Activated CD4-positive, alpha-beta T cell treated with anti-CD3 and anti-CD28 coated beads, Interleukin-2, amount 10 ng/mL, durations not matched to agents 7 days and 5 days (primary cell): ENCODE measurements at regions not wholly inside any gene's neighbourhood (a gene's known extent, or its start where the extent isn't known, plus 50 kb on each side); places are given as distances from the start of the nearest gene placed in this dataset.
"Not testable (repeated sequence)": the region's sequence is repeated elsewhere in the genome, so short reads cannot be mapped to it uniquely, and the experiment has no call there.

Source experiments
- CTCF ChIA-PET: fragments of 350-600 bp; sonication (Branson Sonifier 250); formaldehyde crosslinking; loops from one replicate; lab custom pipeline; 2021; ENCODE audit warnings: antibody characterized with exemption; lab: Charles Lee
- POLR2A ChIA-PET: fragments of 350-600 bp; sonication (Branson Sonifier 250); formaldehyde crosslinking; loops from one replicate; lab custom pipeline; 2021; ENCODE audit warnings: antibody characterized with exemption; lab: Charles Lee
- DNase-seq: peaks from one replicate; pipeline ENCODE4 v3.0.0-alpha.2; 2020
- H3K27ac Mint-ChIP-seq: one replicate; pipeline ENCODE4 v1.8.0; 2021; ENCODE audit warnings: mild to moderate bottlenecking, moderate library complexity, mixed read lengths
- H3K27me3 Mint-ChIP-seq: one replicate; pipeline ENCODE4 v1.8.0; 2021; ENCODE audit warnings: mixed read lengths
- H3K36me3 Mint-ChIP-seq: one replicate; pipeline ENCODE4 v1.8.0; 2021; ENCODE audit warnings: low read depth, mixed read lengths
- H3K4me1 Mint-ChIP-seq: one replicate; pipeline ENCODE4 v1.8.0; 2021; ENCODE audit warnings: mixed read lengths
- H3K4me3 Mint-ChIP-seq: one replicate; pipeline ENCODE4 v1.8.0; 2021; ENCODE audit warnings: mild to moderate bottlenecking, moderate library complexity, mixed read lengths
- H3K9me3 Mint-ChIP-seq: one replicate; pipeline ENCODE4 v1.8.0; 2021; ENCODE audit warnings: mixed read lengths

GRCh38 chr7:68725843-68726785, 872.2 kb upstream of the AUTS2 start:
- H3K27ac Mint-ChIP-seq: no peak overlapping the region
- H3K36me3 Mint-ChIP-seq: no peaks in the 10 kb centered on the region
- CTCF ChIA-PET: no interaction called here

GRCh38 chr7:68728720-68729119, 869.6 kb upstream of the AUTS2 start:
- H3K36me3 Mint-ChIP-seq, H3K27ac Mint-ChIP-seq, H3K27me3 Mint-ChIP-seq, CTCF ChIA-PET, POLR2A ChIA-PET, H3K4me3 Mint-ChIP-seq, DNase-seq, H3K4me1 Mint-ChIP-seq: not testable (repeated sequence)
- H3K9me3 Mint-ChIP-seq: peaks cover 22% of the 10 kb centered on the region

More at GRCh38 chr7:68725843-68726785, 872.2 kb upstream of the AUTS2 start:
- Mint-ChIP-seq H3K27me3 (no peaks in the 10 kb centered on the region), H3K4me3 (no peak overlapping the region), H3K9me3 (peaks cover 23% of the 10 kb centered on the region), H3K4me1 (no peaks in the 10 kb centered on the region)
- POLR2A ChIA-PET: no interaction called here
- no peak for DNase-seq

GRCh38 chr7:68729371-68729770, 868.9 kb upstream of the AUTS2 start:
- no peaks in the 10 kb centered on the region for H3K36me3 Mint-ChIP-seq
- H3K27ac Mint-ChIP-seq: no peak overlapping the region
- POLR2A ChIA-PET: no interaction called here
- H3K9me3 Mint-ChIP-seq: peaks cover 22% of the 10 kb centered on the region
- H3K4me1 Mint-ChIP-seq: no peaks in the 10 kb centered on the region
- H3K4me3 Mint-ChIP-seq: no peak overlapping the region
- CTCF ChIA-PET: no interaction called here
- DNase-seq: no peak
- no peaks in the 10 kb centered on the region for H3K27me3 Mint-ChIP-seq

GRCh38 chr7:68730194-68730593, 868.1 kb upstream of the AUTS2 start:
- Mint-ChIP-seq H3K4me3 (no peak overlapping the region), H3K4me1 (no peaks in the 10 kb centered on the region), H3K27ac (no peak overlapping the region), H3K9me3 (peaks cover 25% of the 10 kb centered on the region), H3K27me3 (no peaks in the 10 kb centered on the region), H3K36me3 (no peaks in the 10 kb centered on the region)
- no peak for DNase-seq
- POLR2A ChIA-PET: no interaction called here
- CTCF ChIA-PET: no interaction called here

- Mint-ChIP-seq H3K4me1 (no peaks in the 10 kb centered on the region), H3K27me3 (no peaks in the 10 kb centered on the region), H3K36me3 (no peaks in the 10 kb centered on the region), H3K9me3 (peaks cover 22% of the 10 kb centered on the region), H3K27ac (no peak overlapping the region), H3K4me3 (no peak overlapping the region)
- DNase-seq: no peak
- CTCF ChIA-PET: no interaction called here
- POLR2A ChIA-PET: no interaction called here
Observed at GRCh38 chr7:68730964-68731363, 867.3 kb upstream of the AUTS2 start.

GRCh38 chr7:68733219-68734153, 864.8 kb upstream of the AUTS2 start:
- Mint-ChIP-seq H3K9me3 (peaks cover 15% of the 10 kb centered on the region), H3K27me3 (no peaks in the 10 kb centered on the region), H3K27ac (no peak overlapping the region), H3K4me1 (no peaks in the 10 kb centered on the region), H3K4me3 (no peak overlapping the region), H3K36me3 (no peaks in the 10 kb centered on the region)
- CTCF ChIA-PET: interaction anchor here (0.6 kb wide), 1 partner anchor 22 kb away, joined by 3 read pairs; no protein-coding TSS in a partner anchor
- DNase-seq: no peak
- POLR2A ChIA-PET: no interaction called here

- no peaks in the 10 kb centered on the region for H3K36me3 Mint-ChIP-seq
- H3K9me3 Mint-ChIP-seq: peaks cover 20% of the 10 kb centered on the region
- no peak for DNase-seq
- no peaks in the 10 kb centered on the region for H3K27me3 Mint-ChIP-seq
- H3K4me3 Mint-ChIP-seq: no peak overlapping the region
- H3K4me1 Mint-ChIP-seq: no peaks in the 10 kb centered on the region
- H3K27ac Mint-ChIP-seq: no peak overlapping the region
- ChIA-PET POLR2A (no interaction called here), CTCF (no interaction called here)
Observed at GRCh38 chr7:68734431-68734830, 863.8 kb upstream of the AUTS2 start.

GRCh38 chr7:68739306-68739705, 859.0 kb upstream of the AUTS2 start:
- no peak overlapping the region for H3K4me3 Mint-ChIP-seq
- no peaks in the 10 kb centered on the region for H3K4me1 Mint-ChIP-seq
- CTCF ChIA-PET: no interaction called here
- no peaks in the 10 kb centered on the region for H3K36me3 Mint-ChIP-seq
- no peak overlapping the region for H3K27ac Mint-ChIP-seq
- no peak for DNase-seq
- POLR2A ChIA-PET: no interaction called here
- peaks cover 15% of the 10 kb centered on the region for H3K9me3 Mint-ChIP-seq
- H3K27me3 Mint-ChIP-seq: no peaks in the 10 kb centered on the region

- H3K27ac Mint-ChIP-seq: no peak overlapping the region
- no peak for DNase-seq
- no peaks in the 10 kb centered on the region for H3K36me3 Mint-ChIP-seq
- ChIA-PET CTCF (no interaction called here), POLR2A (no interaction called here)
- no peak overlapping the region for H3K4me3 Mint-ChIP-seq
- H3K27me3 Mint-ChIP-seq: no peaks in the 10 kb centered on the region
- H3K4me1 Mint-ChIP-seq: no peaks in the 10 kb centered on the region
- H3K9me3 Mint-ChIP-seq: peaks cover 3% of the 10 kb centered on the region
Observed at GRCh38 chr7:68744036-68744435, 854.2 kb upstream of the AUTS2 start.

GRCh38 chr7:68748934-68749900, 849.1 kb upstream of the AUTS2 start:
- Mint-ChIP-seq H3K4me1 (no peaks in the 10 kb centered on the region), H3K9me3 (peaks cover 8% of the 10 kb centered on the region), H3K27me3 (no peaks in the 10 kb centered on the region), H3K36me3 (no peaks in the 10 kb centered on the region), H3K4me3 (no peak overlapping the region), H3K27ac (no peak overlapping the region)
- ChIA-PET POLR2A (no interaction called here), CTCF (interaction anchor here (0.6 kb wide), 1 partner anchor 9 kb away, joined by 3 read pairs; no protein-coding TSS in a partner anchor)
- DNase-seq: no peak

- H3K27ac Mint-ChIP-seq: no peak overlapping the region
- H3K4me3 Mint-ChIP-seq: no peak overlapping the region
- H3K9me3 Mint-ChIP-seq: peaks cover 24% of the 10 kb centered on the region
- H3K27me3 Mint-ChIP-seq: no peaks in the 10 kb centered on the region
- H3K36me3 Mint-ChIP-seq: no peaks in the 10 kb centered on the region
- no peaks in the 10 kb centered on the region for H3K4me1 Mint-ChIP-seq
- CTCF ChIA-PET: no interaction called here
- no peak for DNase-seq
- POLR2A ChIA-PET: no interaction called here
Observed at GRCh38 chr7:68752485-68753178, 845.6 kb upstream of the AUTS2 start.

GRCh38 chr7:68754414-68754813, 843.9 kb upstream of the AUTS2 start:
- POLR2A ChIA-PET: no interaction called here
- no peaks in the 10 kb centered on the region for H3K27me3 Mint-ChIP-seq
- DNase-seq: no peak
- H3K27ac Mint-ChIP-seq: no peak overlapping the region
- no peak overlapping the region for H3K4me3 Mint-ChIP-seq
- CTCF ChIA-PET: no interaction called here
- H3K4me1 Mint-ChIP-seq: no peaks in the 10 kb centered on the region
- peaks cover 21% of the 10 kb centered on the region for H3K9me3 Mint-ChIP-seq
- no peaks in the 10 kb centered on the region for H3K36me3 Mint-ChIP-seq
